ENCODE measurements at regions not wholly inside any gene's neighbourhood (a gene's known extent, or its start where the extent isn't known, plus 50 kb on each side); places are given as distances from the start of the nearest gene placed in this dataset.
A peak's percentile ranks its signal among the peaks of the same experiment; 100 is the strongest.
"Not testable (repeated sequence)": the region's sequence is repeated elsewhere in the genome, so short reads cannot be mapped to it uniquely, and the experiment has no call there.

DNA sequence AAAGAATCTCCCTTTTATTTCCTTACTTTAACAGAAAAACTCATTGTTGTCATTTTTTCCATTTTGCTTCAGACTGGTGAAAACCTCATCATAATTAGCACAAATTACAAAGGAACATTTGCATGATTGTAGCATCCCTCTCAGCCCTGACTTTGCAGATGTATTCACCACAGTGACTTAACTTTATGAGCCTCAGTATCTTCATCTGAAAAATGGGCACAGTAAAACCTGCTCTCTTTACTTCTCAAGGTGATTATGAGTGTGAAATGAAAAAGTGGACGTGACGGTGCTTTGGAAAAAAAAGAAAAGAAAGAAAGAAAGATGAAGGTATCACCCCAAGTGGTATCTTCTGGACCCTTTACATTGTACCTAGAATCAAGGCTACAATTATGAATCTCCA, 193.4 kb upstream of the TOX3 start:
- Histone ChIP-seq H3K36me3 (replicated peaks in 1 of 2; ENCODE audit: control insufficient read depth in 2 of 2, insufficient read depth in 2 of 2, low read length in 2 of 2) (no peaks in the 10 kb centered on the region), H3K27ac (replicated peaks; ENCODE audit: low read length) (no peak overlapping the region), H2AK5ac (ENCODE audit: low read depth, low read length) (no peak overlapping the region), H3K4me1 (ENCODE audit: control insufficient read depth in 2 of 2, insufficient read depth in 1 of 2, low read depth in 1 of 2, low read length in 2 of 2) (peaks cover 8 to 12% of the 10 kb centered on the region in 2 donors), H2BK120ac (ENCODE audit: low read depth, low read length) (no peak overlapping the region), H3K27me3 (ENCODE audit: control insufficient read depth in 3 of 3, insufficient read depth in 3 of 3, low read depth in 1 of 3, low read length in 3 of 3) (no peaks in the 10 kb centered on the region), H2BK12ac (ENCODE audit: low read length) (no peak overlapping the region), H3K14ac (ENCODE audit: low read length) (no peak overlapping the region), H3K18ac (ENCODE audit: low read length) (no peak overlapping the region), H3K4me3 (ENCODE audit: low read length in 2 of 2) (no peak overlapping the region), H3K9ac (ENCODE audit: low read depth, low read length, poor library complexity) (no peak overlapping the region), H3K79me1 (ENCODE audit: low read depth, low read length) (no peaks in the 10 kb centered on the region), H2AFZ (ENCODE audit: low read length) (no peak overlapping the region), H4K8ac (ENCODE audit: low read depth, low read length) (no peak overlapping the region), H2BK5ac (ENCODE audit: low read length) (no peak overlapping the region), H2BK15ac (ENCODE audit: low read length) (no peak overlapping the region), H3K9me3 (replicated peaks in 1 of 2; ENCODE audit: control insufficient read depth in 2 of 2, insufficient read depth in 1 of 2, low read depth in 1 of 2, low read length in 2 of 2) (no peaks in the 10 kb centered on the region), H3K23ac (ENCODE audit: low read depth, low read length, poor library complexity) (no peak overlapping the region), H3K4me2 (ENCODE audit: insufficient read depth, low read length, poor library complexity, severe bottlenecking) (no peak overlapping the region), H4K91ac (ENCODE audit: low read depth, low read length, poor library complexity) (no peak overlapping the region), H3K4ac (ENCODE audit: low read length) (no peak overlapping the region)
- WGBS, 2 donors (ENCODE audit: extremely low coverage in 2 of 2, insufficient read length in 2 of 2, insufficient replicate concordance in 1 of 2) = no CpG with 5 or more reads among the region's 2 CpGs
- DNase-seq (ENCODE audit: low spot score) = no peak

DNA sequence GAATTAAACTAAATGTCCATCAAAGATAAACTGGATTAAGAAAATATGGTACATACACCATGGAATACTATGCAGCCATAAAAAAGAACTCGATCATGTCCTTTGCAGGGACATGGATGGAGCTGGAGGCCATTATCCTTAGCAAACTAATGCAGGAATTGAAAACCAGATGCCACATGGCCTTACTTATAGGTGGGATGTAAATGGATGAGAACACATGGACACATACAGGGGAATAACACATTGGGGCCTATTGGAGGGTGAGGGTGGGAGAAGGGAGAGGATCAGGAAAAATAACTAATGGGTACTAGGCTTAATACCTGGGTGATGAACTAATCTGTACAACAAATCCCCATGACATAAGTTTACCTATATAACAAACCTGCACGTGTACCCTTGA, 192.0 kb upstream of the TOX3 start:
- not testable (repeated sequence) for H3K79me1 ChIP-seq (ENCODE audit: low read depth, low read length); H3K27ac ChIP-seq (replicated peaks; ENCODE audit: low read length); H4K91ac ChIP-seq (ENCODE audit: low read depth, low read length, poor library complexity); H2AFZ ChIP-seq (ENCODE audit: low read length); H3K4ac ChIP-seq (ENCODE audit: low read length); H3K27me3 ChIP-seq (ENCODE audit: control insufficient read depth in 3 of 3, insufficient read depth in 3 of 3, low read depth in 1 of 3, low read length in 3 of 3); H3K36me3 ChIP-seq (replicated peaks in 1 of 2; ENCODE audit: control insufficient read depth in 2 of 2, insufficient read depth in 2 of 2, low read length in 2 of 2); H2BK15ac ChIP-seq (ENCODE audit: low read length); H2BK120ac ChIP-seq (ENCODE audit: low read depth, low read length); H3K9ac ChIP-seq (ENCODE audit: low read depth, low read length, poor library complexity); H2BK12ac ChIP-seq (ENCODE audit: low read length); H2BK5ac ChIP-seq (ENCODE audit: low read length); H3K4me3 ChIP-seq (ENCODE audit: low read length in 2 of 2); DNase-seq (ENCODE audit: low spot score); H3K14ac ChIP-seq (ENCODE audit: low read length); H3K23ac ChIP-seq (ENCODE audit: low read depth, low read length, poor library complexity); H2AK5ac ChIP-seq (ENCODE audit: low read depth, low read length); H4K8ac ChIP-seq (ENCODE audit: low read depth, low read length); H3K18ac ChIP-seq (ENCODE audit: low read length); H3K9me3 ChIP-seq (replicated peaks in 1 of 2; ENCODE audit: control insufficient read depth in 2 of 2, insufficient read depth in 1 of 2, low read depth in 1 of 2, low read length in 2 of 2); H3K4me2 ChIP-seq (ENCODE audit: insufficient read depth, low read length, poor library complexity, severe bottlenecking)
- no CpG with 5 or more reads among the region's 2 CpGs for WGBS, 2 donors (ENCODE audit: extremely low coverage in 2 of 2, insufficient read length in 2 of 2, insufficient replicate concordance in 1 of 2)
- peaks cover 8 to 12% of the 10 kb centered on the region in 2 donors for H3K4me1 ChIP-seq (ENCODE audit: control insufficient read depth in 2 of 2, insufficient read depth in 1 of 2, low read depth in 1 of 2, low read length in 2 of 2)

DNA sequence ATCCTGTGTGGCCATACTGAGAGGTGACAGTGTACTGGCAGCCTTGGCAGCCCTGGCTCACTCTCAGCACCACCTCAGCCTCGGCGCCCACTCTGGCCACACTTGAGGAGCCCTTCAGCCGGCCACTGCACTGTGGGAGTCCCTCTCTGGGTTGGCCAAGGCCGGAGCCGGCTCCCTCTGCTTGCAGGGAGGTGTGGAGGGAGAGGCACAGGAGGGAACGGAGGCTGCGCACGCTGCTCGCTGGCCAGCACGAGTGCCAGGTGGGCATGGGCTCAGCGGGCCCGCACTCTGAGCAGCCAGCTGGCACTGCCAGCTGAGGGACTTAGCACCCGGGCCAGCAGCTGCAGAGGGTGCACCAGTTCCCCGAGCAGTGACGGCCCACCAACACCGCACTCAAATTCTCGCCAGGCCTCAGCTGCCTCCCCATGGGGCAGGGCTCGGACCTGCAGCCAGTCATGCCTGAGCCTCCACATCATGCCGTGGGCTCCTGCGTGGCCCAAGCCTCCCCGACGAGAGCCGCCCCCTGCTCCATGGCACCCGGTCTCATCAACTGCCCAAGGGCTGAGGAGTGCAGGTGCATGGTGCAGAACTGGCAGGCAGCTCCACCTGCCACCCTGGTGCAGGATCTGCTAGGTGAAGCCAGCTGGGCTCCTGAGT, 184.4 kb upstream of the TOX3 start:
- WGBS, 2 donors (ENCODE audit: extremely low coverage in 2 of 2, insufficient read length in 2 of 2, insufficient replicate concordance in 1 of 2) = no CpG with 5 or more reads among the region's 24 CpGs
- Histone ChIP-seq H2BK5ac (ENCODE audit: low read length) (no peak overlapping the region), H3K9me3 (replicated peaks in 1 of 2; ENCODE audit: control insufficient read depth in 2 of 2, insufficient read depth in 1 of 2, low read depth in 1 of 2, low read length in 2 of 2) (peaks cover 2 to 15% of the 10 kb centered on the region in 2 donors), H3K27ac (replicated peaks; ENCODE audit: low read length) (no peak overlapping the region), H3K27me3 (ENCODE audit: control insufficient read depth in 3 of 3, insufficient read depth in 3 of 3, low read depth in 1 of 3, low read length in 3 of 3) (no peaks in the 10 kb centered on the region), H4K91ac (ENCODE audit: low read depth, low read length, poor library complexity) (no peak overlapping the region), H3K4ac (ENCODE audit: low read length) (no peak overlapping the region), H3K9ac (ENCODE audit: low read depth, low read length, poor library complexity) (no peak overlapping the region), H3K4me2 (ENCODE audit: insufficient read depth, low read length, poor library complexity, severe bottlenecking) (no peak overlapping the region), H2AFZ (ENCODE audit: low read length) (no peak overlapping the region), H2BK12ac (ENCODE audit: low read length) (no peak overlapping the region), H2BK15ac (ENCODE audit: low read length) (no peak overlapping the region), H3K4me1 (ENCODE audit: control insufficient read depth in 2 of 2, insufficient read depth in 1 of 2, low read depth in 1 of 2, low read length in 2 of 2) (peaks cover 0 to 2% of the 10 kb centered on the region in 2 donors), H2BK120ac (ENCODE audit: low read depth, low read length) (no peak overlapping the region), H3K23ac (ENCODE audit: low read depth, low read length, poor library complexity) (peak overlapping the region; percentile 57), H2AK5ac (ENCODE audit: low read depth, low read length) (no peak overlapping the region), H3K4me3 (ENCODE audit: low read length in 2 of 2) (no peak overlapping the region), H3K18ac (ENCODE audit: low read length) (peak overlapping the region; percentile 53), H3K79me1 (ENCODE audit: low read depth, low read length) (no peaks in the 10 kb centered on the region), H4K8ac (ENCODE audit: low read depth, low read length) (no peak overlapping the region), H3K36me3 (replicated peaks in 1 of 2; ENCODE audit: control insufficient read depth in 2 of 2, insufficient read depth in 2 of 2, low read length in 2 of 2) (no peaks in the 10 kb centered on the region), H3K14ac (ENCODE audit: low read length) (no peak overlapping the region)
- DNase-seq (ENCODE audit: low spot score) = no peak

DNA sequence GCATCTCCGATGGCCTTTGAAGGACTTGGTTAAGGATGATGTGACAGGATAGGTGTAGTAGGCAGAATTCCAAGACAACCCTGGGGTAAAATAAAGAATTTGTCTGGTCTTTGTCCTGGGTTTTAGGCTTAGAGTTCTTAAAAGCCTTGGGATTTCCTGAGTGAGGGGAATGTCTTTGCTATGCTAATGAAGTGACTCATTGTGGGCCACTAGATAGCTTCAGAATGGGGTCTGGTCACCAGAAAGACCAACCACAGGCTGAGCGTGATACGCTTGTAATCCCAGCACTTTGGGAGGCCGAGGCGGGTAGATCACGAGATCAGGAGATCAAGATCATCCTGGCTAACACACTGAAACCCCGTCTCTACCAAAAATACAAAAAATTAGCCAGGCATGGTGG, 182.8 kb upstream of the TOX3 start:
- Histone ChIP-seq H3K9ac (ENCODE audit: low read depth, low read length, poor library complexity) (no peak overlapping the region), H2BK5ac (ENCODE audit: low read length) (no peak overlapping the region), H3K9me3 (replicated peaks in 1 of 2; ENCODE audit: control insufficient read depth in 2 of 2, insufficient read depth in 1 of 2, low read depth in 1 of 2, low read length in 2 of 2) (peaks cover 2 to 15% of the 10 kb centered on the region in 2 donors), H3K18ac (ENCODE audit: low read length) (no peak overlapping the region), H3K4me1 (ENCODE audit: control insufficient read depth in 2 of 2, insufficient read depth in 1 of 2, low read depth in 1 of 2, low read length in 2 of 2) (peaks cover 0 to 2% of the 10 kb centered on the region in 2 donors), H4K8ac (ENCODE audit: low read depth, low read length) (no peak overlapping the region), H3K4me3 (ENCODE audit: low read length in 2 of 2) (no peak overlapping the region), H3K4me2 (ENCODE audit: insufficient read depth, low read length, poor library complexity, severe bottlenecking) (no peak overlapping the region), H3K79me1 (ENCODE audit: low read depth, low read length) (no peaks in the 10 kb centered on the region), H3K4ac (ENCODE audit: low read length) (no peak overlapping the region), H2AFZ (ENCODE audit: low read length) (no peak overlapping the region), H2BK120ac (ENCODE audit: low read depth, low read length) (no peak overlapping the region), H2BK12ac (ENCODE audit: low read length) (no peak overlapping the region), H3K27me3 (ENCODE audit: control insufficient read depth in 3 of 3, insufficient read depth in 3 of 3, low read depth in 1 of 3, low read length in 3 of 3) (no peaks in the 10 kb centered on the region), H3K14ac (ENCODE audit: low read length) (no peak overlapping the region), H2AK5ac (ENCODE audit: low read depth, low read length) (no peak overlapping the region), H3K23ac (ENCODE audit: low read depth, low read length, poor library complexity) (no peak overlapping the region), H3K36me3 (replicated peaks in 1 of 2; ENCODE audit: control insufficient read depth in 2 of 2, insufficient read depth in 2 of 2, low read length in 2 of 2) (no peaks in the 10 kb centered on the region), H2BK15ac (ENCODE audit: low read length) (no peak overlapping the region), H4K91ac (ENCODE audit: low read depth, low read length, poor library complexity) (no peak overlapping the region), H3K27ac (replicated peaks; ENCODE audit: low read length) (no peak overlapping the region)
- no CpG with 5 or more reads among the region's 7 CpGs for WGBS, 2 donors (ENCODE audit: extremely low coverage in 2 of 2, insufficient read length in 2 of 2, insufficient replicate concordance in 1 of 2)
- no peak for DNase-seq (ENCODE audit: low spot score)

Data from neuronal stem cell (in vitro differentiated cells).